Thymus (tissue), 11 donors: ENCODE measurements at regions not wholly inside any gene's neighbourhood (a gene's known extent, or its start where the extent isn't known, plus 50 kb on each side); places are given as distances from the start of the nearest gene placed in this dataset.

ENCODE experiments used
- DNase-seq, 9 donors: peaks; one replicate each; pipeline ENCODE4 v3.0.0-alpha.2; 2013; ENCODE audit warnings: low spot score in 9 of 9, low read depth in 6 of 9, missing footprints in 1 of 9
- H3K27ac ChIP-seq, 2 donors: one replicate each; pipeline ENCODE4 v1.5.1; 2013; ENCODE audit warnings: control low read depth in 1 of 2, low read depth in 1 of 2, low read length in 1 of 2, mild to moderate bottlenecking in 1 of 2, moderate library complexity in 1 of 2
- H3K27me3 ChIP-seq, 2 donors: one replicate each; pipeline ENCODE4 v1.5.1; 2013; ENCODE audit warnings: low read length in 1 of 2; ENCODE audit not compliant: control insufficient read depth in 2 of 2, insufficient read depth in 1 of 2
- H3K36me3 ChIP-seq, 2 donors: one replicate each; pipeline ENCODE4 v1.5.1; 2013; ENCODE audit warnings: low read length in 1 of 2, mild to moderate bottlenecking in 1 of 2, moderate library complexity in 1 of 2; ENCODE audit not compliant: control insufficient read depth in 2 of 2, insufficient read depth in 2 of 2
- H3K4me1 ChIP-seq, 2 donors: one replicate each; pipeline ENCODE4 v1.5.1; 2013; ENCODE audit warnings: low read length in 2 of 2; ENCODE audit not compliant: control insufficient read depth in 2 of 2, insufficient read depth in 2 of 2
- H3K4me3 ChIP-seq, 2 donors: one replicate each; pipeline ENCODE4 v1.5.1; 2013; ENCODE audit warnings: low read length in 2 of 2, control low read depth in 1 of 2, mild to moderate bottlenecking in 1 of 2
- H3K9me3 ChIP-seq, 2 donors: one replicate each; pipeline ENCODE4 v1.5.1; 2013; ENCODE audit warnings: low read length in 1 of 2, mild to moderate bottlenecking in 1 of 2; ENCODE audit not compliant: control insufficient read depth in 2 of 2, insufficient read depth in 1 of 2
- WGBS: extraction: QIAGEN DNeasy Blood & Tissue Kit; methylation state at CpG from one replicate; pipeline ENCODE4 v1.1.7; 2013; 5-methylcytosine and 5-hydroxymethylcytosine counted together
- donor health status: healthy.

DNA sequence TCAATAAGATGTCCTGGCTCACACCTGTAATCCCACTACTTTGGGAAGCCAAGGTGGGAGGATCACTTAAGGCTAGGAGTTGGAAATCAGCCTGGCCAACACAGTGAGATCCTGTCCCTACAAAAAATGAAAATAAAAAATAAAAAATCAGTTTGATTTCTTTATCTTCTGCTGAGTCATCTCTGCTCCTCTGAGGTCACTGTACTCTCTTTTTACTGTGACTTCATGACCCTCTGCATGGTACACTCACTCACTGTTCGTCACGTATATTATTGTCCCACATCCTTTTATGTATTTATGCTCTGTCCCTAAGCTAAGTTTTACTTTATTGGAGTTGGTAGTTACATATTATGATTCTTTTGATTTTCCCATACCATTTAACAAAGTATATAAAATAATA, 333.3 kb downstream of the PCDH7 start:
- no peaks in the 10 kb centered on the region for H3K9me3 ChIP-seq
- no peak overlapping the region for H3K27ac ChIP-seq
- H3K36me3 ChIP-seq: no peaks in the 10 kb centered on the region
- no peak for DNase-seq
- no peaks in the 10 kb centered on the region for H3K27me3 ChIP-seq
- no peaks in the 10 kb centered on the region for H3K4me1 ChIP-seq
- WGBS: 98% methylated on average over 2 of the region's 2 CpGs
- no peak overlapping the region for H3K4me3 ChIP-seq

DNA sequence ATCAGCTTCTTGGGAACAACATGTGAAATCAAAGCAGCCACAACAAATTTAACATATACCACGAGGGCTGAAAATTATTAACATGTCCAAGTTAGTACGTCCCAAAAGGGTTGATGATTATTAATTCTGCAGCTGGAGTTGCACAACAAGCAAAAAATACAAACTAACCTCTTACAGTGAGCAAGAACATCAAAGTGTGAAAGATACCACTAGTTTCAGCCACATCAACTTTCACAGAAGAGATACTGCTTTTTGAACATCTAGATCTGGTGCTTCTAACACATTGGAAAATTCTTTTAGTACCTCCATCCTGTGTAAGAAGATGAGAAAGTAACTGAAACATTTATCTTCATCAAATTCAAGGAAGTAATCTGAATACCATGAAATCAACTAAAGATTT, 334.1 kb downstream of the PCDH7 start:
- no peaks in the 10 kb centered on the region for H3K36me3 ChIP-seq
- H3K9me3 ChIP-seq: no peaks in the 10 kb centered on the region
- WGBS: 93% methylated on average over 2 of the region's 2 CpGs
- H3K4me1 ChIP-seq: no peaks in the 10 kb centered on the region
- DNase-seq: no peak
- no peaks in the 10 kb centered on the region for H3K27me3 ChIP-seq
- no peak overlapping the region for H3K27ac ChIP-seq
- H3K4me3 ChIP-seq: no peak overlapping the region

DNA sequence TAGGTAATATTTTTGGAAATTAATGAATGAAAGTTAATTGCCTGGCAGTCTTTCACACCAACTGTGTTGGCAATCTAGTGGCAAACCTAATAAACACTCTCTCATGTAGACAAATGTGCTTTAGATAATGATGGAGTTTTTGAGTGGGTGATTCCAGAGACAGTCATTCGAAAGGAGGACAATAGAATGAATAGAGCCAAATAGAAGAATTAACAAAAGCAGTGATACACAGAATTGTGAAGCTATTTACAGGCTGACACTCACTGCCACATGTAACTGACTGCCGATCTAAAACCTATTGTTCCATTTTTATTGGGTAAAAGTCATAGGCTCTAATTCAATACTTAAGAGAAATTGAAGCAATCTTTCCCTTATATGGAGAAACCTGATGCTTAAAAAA, 338.5 kb downstream of the PCDH7 start:
- WGBS: 84% methylated on average over 2 of the region's 2 CpGs
- Histone ChIP-seq H3K4me1 (no peaks in the 10 kb centered on the region), H3K4me3 (no peak overlapping the region), H3K27me3 (no peaks in the 10 kb centered on the region), H3K27ac (no peak overlapping the region), H3K36me3 (no peaks in the 10 kb centered on the region), H3K9me3 (no peaks in the 10 kb centered on the region)
- DNase-seq: no peak

DNA sequence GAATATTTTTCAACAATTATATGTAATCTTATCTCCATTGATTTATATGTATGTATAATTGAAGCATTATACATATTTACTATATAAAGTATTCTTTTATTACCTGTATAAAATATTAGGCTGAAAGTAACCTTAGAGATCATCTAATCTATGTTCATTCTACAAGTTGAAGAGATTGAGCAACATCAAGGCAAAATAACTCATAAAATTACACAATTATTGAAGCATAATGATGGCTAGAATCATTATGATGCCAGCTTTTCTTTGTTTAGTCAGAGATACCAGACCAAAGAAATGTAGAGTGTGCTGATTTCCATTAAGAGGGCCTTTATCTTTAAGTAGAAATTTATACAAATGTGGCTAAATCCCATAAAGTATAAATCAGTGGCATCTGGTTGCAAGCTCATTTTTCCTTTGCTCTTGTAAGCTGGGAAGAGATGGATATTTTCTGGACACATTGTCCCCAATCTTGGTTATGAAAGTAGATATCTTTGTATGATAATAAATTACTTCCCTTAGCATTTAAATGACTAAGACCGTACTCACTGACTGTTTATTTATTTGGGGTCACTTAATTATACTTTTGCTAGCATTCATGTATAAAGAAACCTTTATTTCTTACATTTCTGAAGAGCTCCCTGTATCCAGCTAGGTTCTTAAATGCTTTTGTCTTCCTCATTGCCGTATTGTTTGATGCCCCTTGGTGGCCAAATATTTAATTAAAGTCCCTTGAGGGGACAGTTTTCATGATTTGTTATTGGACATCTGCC, 339.8 kb downstream of the PCDH7 start:
- no peaks in the 10 kb centered on the region for H3K27me3 ChIP-seq
- H3K36me3 ChIP-seq: no peaks in the 10 kb centered on the region
- H3K4me1 ChIP-seq: no peaks in the 10 kb centered on the region
- no peak overlapping the region for H3K4me3 ChIP-seq
- no peak for DNase-seq
- no peak overlapping the region for H3K27ac ChIP-seq
- WGBS: 88% methylated on average over 2 of the region's 2 CpGs
- no peaks in the 10 kb centered on the region for H3K9me3 ChIP-seq

DNA sequence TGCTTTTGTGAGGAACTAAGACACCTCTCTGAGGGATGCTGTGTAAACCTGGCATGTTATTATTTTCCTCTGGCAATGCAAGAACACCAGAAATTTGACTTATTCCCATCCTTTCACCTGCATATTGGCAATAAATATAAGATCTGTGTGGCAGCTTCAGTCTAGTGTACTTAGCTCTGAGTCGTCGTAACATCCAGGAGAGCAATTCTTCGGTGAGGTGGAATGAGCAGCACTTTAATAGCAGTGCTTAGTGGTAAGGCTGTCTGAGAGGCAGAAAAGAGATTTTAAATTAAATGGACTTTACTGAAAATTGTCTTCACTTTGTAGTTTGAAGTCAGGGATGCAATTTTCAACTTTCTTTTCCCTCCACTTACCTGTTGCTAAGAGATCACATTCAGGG, 344.9 kb downstream of the PCDH7 start:
- no peaks in the 10 kb centered on the region for H3K27me3 ChIP-seq
- H3K4me1 ChIP-seq: no peaks in the 10 kb centered on the region
- no peak overlapping the region for H3K27ac ChIP-seq
- 96% methylated on average over 3 of the region's 3 CpGs for WGBS
- H3K4me3 ChIP-seq: no peak overlapping the region
- H3K9me3 ChIP-seq: no peaks in the 10 kb centered on the region
- no peaks in the 10 kb centered on the region for H3K36me3 ChIP-seq
- DNase-seq: no peak

DNA sequence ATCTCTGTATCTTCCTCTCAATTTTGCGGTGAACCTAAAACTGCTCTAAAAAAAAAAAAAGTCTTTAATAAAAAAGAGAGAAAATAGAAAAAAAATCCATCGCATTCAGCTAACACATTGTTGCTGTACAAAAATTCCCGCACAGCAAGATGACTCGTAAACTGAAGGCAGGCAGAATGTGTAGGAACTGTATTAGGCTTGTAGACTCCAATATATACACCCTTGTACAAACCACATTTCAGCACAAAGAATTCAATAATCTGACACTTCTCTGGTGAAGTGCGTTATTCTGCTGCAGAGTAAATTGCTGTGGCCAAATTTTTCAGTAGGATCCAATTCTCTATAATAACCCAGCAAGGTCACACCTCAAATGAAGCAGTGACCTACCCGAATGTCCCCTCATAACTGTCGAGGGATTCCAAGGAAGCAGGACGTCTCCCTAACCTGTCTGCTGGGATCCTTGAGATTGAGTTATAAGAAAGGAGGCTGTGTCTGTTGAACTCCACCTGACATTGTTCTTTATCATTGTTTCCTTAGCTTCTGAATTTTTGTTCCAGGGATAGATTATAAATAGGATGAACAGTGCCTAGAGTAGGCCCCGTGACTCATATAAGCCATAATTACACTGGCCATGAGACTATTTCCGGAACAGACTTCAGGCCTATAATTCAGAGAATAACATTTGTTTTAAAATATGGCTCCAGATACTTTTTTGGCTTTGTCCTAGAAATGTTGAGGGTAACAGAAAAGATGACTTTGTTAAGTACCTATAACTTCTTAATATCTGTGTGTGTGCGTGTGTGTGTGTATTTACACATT, 348.3 kb downstream of the PCDH7 start:
- Histone ChIP-seq H3K27me3 (no peaks in the 10 kb centered on the region), H3K9me3 (no peaks in the 10 kb centered on the region), H3K4me3 (no peak overlapping the region), H3K36me3 (no peaks in the 10 kb centered on the region), H3K27ac (no peak overlapping the region), H3K4me1 (no peaks in the 10 kb centered on the region)
- no peak for DNase-seq
- 95% methylated on average over 11 of the region's 11 CpGs for WGBS

DNA sequence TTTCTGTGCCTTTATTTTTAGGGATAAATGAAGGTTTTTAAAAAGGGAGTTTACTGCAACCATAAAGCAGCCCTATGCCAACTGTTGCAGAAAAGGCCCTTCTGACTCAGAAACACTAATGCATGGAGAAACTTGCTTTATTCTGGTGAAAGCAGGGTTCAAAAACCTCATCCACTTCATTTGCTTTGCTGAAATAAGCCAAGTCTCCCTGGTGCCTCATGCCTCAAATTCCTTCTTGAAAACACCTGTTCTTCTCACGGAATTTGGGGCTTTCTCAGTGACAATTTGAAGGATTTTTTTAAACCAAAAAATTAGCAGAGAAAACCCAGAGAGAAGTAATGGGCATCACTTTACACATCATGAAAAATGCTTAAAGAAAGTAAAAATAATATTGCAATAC, 349.0 kb downstream of the PCDH7 start:
- no peaks in the 10 kb centered on the region for H3K27me3 ChIP-seq
- no peaks in the 10 kb centered on the region for H3K4me1 ChIP-seq
- H3K4me3 ChIP-seq: no peak overlapping the region
- DNase-seq: no peak
- H3K36me3 ChIP-seq: no peaks in the 10 kb centered on the region
- H3K27ac ChIP-seq: no peak overlapping the region
- WGBS: 92% methylated on average over 1 of the region's 1 CpG
- H3K9me3 ChIP-seq: no peaks in the 10 kb centered on the region

DNA sequence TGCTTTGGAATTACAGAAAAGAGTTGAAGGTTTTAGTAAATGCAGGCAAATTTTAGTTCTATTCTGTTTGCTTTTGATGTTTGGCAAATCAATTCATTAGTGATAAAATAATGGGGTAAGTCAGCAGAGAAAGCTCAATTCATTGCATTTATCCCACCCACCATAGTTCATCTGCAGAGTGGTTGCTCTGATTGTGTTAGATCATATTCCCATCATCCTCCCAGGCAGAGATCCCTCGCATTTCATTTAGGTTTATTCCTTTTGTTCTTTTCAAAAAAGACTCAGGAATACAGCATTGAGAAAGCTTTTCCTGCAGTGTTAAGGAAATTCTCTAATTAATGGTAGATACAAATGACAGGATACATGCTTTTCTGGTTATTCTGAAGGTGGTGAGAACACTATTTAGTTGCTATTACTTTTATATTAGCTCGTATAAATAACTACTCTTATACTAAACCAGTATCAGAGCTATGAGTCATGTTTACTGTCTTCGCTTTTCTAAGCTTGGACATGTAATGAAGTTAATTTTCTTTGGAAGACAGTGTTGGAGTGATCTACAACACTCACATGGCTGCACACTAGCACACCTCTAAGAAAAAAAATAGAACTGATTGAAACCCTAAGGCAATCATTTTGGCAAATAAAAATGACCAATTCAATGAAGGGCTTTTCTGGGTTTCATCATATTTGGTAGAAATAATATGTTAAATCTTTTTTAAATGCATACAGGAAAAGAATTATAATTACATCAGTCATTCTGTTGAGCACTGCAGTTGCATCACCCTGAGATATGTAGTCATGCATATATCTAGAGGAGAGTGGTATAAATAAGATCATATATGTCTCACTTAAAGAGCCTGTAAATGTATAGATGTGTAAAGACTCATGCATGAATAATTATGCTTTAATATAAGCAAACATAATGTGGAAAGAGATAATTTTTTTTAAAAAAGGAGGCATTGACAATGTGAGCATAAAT, 351.6 kb downstream of the PCDH7 start:
- no peak for DNase-seq
- Histone ChIP-seq H3K9me3 (no peaks in the 10 kb centered on the region), H3K36me3 (no peaks in the 10 kb centered on the region), H3K27me3 (no peaks in the 10 kb centered on the region), H3K27ac (no peak overlapping the region), H3K4me3 (no peak overlapping the region), H3K4me1 (no peaks in the 10 kb centered on the region)
- WGBS: 91% methylated on average over 3 of the region's 3 CpGs
